ENCODE measurements at regions not wholly inside any gene's neighbourhood (a gene's known extent, or its start where the extent isn't known, plus 50 kb on each side); places are given as distances from the start of the nearest gene placed in this dataset.
A peak's percentile ranks its signal among the peaks of the same experiment; 100 is the strongest.

DNA sequence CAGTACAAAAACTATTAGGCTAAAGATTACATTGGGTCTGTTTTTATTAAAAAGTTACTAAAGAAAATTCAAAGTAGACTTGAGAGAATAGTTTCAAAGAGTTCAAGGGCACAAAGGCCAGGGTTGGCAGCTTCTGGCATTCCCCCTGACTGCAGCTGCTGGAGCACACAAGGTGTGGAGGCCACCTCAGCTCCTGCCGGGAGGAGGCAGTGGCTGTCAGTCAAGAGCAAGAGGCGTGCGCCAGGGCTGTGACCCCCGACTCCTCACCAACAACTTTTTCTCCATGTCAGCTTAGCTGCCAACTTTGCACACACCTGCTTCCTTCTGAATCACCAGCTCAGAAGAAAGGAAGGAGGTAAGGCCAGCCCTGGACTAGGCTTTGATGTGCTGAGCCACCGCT is 144.6 kb upstream of the PLXNA4 start:
- Histone ChIP-seq H3K9ac (ENCODE audit: low read length in 3 of 3) (no peak overlapping the region), H3K9me3 (ENCODE audit: control insufficient read depth in 2 of 3, insufficient read depth in 1 of 3, low read length in 3 of 3) (peaks cover 0 to 4% (median 0%) of the 10 kb centered on the region in 3 donors), H3K4me3 (ENCODE audit: low read length in 3 of 3) (no peak overlapping the region), H3K4me1 (ENCODE audit: control insufficient read depth in 2 of 3, insufficient read depth in 2 of 3, low read depth in 1 of 3, low read length in 3 of 3) (no peaks in the 10 kb centered on the region), H3K36me3 (ENCODE audit: control insufficient read depth in 2 of 3, insufficient read depth in 3 of 3, low read length in 3 of 3) (no peaks in the 10 kb centered on the region), H3K27ac (ENCODE audit: low read depth in 2 of 2, low read length in 2 of 2) (no peak overlapping the region), H3K27me3 (ENCODE audit: control insufficient read depth, insufficient read depth, low read length) (no peaks in the 10 kb centered on the region)
- intact Hi-C loops (cut with DNase I): no loop called here
- no peak for DNase-seq
- TF ChIP-seq, protein P1, sequence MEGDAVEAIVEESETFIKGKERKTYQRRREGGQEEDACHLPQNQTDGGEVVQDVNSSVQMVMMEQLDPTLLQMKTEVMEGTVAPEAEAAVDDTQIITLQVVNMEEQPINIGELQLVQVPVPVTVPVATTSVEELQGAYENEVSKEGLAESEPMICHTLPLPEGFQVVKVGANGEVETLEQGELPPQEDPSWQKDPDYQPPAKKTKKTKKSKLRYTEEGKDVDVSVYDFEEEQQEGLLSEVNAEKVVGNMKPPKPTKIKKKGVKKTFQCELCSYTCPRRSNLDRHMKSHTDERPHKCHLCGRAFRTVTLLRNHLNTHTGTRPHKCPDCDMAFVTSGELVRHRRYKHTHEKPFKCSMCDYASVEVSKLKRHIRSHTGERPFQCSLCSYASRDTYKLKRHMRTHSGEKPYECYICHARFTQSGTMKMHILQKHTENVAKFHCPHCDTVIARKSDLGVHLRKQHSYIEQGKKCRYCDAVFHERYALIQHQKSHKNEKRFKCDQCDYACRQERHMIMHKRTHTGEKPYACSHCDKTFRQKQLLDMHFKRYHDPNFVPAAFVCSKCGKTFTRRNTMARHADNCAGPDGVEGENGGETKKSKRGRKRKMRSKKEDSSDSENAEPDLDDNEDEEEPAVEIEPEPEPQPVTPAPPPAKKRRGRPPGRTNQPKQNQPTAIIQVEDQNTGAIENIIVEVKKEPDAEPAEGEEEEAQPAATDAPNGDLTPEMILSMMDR (IDR thresholded peaks at IDR 0.05; ENCODE audit: borderline replicate concordance, extremely low read depth, insufficient read depth): no peak
- no peak for FAIRE-seq

DNA sequence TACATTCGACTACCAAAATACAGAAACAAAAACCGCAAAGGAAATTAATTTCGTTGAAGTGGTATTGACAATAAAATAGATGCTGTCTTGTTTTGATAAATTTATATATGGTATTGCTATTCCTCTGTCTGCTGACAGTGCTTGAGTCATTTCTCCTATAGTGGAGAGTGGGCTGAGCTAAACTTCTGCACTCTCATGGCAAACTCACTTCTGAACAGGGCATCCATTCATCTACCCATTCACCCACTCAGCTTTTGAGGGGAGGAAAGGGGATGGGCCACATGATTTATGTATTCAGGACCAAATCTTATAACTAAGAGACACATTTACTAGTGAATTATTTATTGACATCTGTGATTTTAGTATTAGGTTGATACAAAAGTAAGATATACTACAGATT is 137.6 kb upstream of the PLXNA4 start:
- Histone ChIP-seq H3K4me1 (ENCODE audit: control insufficient read depth in 2 of 3, insufficient read depth in 2 of 3, low read depth in 1 of 3, low read length in 3 of 3) (no peaks in the 10 kb centered on the region), H3K9ac (ENCODE audit: low read length in 3 of 3) (no peak overlapping the region), H3K36me3 (ENCODE audit: control insufficient read depth in 2 of 3, insufficient read depth in 3 of 3, low read length in 3 of 3) (no peaks in the 10 kb centered on the region), H3K9me3 (ENCODE audit: control insufficient read depth in 2 of 3, insufficient read depth in 1 of 3, low read length in 3 of 3) (peaks cover 0 to 1% (median 0%) of the 10 kb centered on the region in 3 donors), H3K27ac (ENCODE audit: low read depth in 2 of 2, low read length in 2 of 2) (no peak overlapping the region), H3K27me3 (ENCODE audit: control insufficient read depth, insufficient read depth, low read length) (no peaks in the 10 kb centered on the region), H3K4me3 (ENCODE audit: low read length in 3 of 3) (no peak overlapping the region)
- FAIRE-seq (no peak), DNase-seq (no peak)
- intact Hi-C loops (cut with DNase I): no loop called here
- TF ChIP-seq, protein P1 (IDR thresholded peaks at IDR 0.05; ENCODE audit: borderline replicate concordance, extremely low read depth, insufficient read depth): no peak

DNA sequence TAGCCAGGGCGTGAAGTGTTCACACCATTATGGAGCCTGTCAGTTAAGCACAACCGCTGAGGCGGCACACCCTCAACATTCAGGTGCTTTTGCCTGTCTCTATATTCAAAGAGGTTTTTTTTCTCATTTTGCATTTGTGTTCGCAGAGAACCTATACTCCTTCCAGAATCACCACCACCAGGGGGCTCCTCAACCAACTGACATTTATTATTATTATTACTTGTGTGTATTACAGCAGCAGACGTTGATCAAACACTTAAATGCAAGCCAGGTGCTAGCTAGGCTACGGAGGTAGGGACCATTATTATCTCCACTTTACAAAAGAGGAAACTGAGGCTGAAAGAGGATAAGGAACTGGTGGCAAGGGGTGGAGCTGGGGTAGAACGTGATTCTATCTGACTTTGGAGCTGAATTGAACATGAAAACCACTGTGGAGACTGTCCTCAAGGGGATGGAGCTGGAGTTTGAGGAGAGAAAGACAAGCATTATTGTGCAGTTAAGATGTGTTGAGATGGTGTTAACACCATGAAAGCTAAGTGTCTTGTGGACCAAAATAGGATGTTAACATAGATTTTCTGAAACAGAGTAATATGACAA is 133.8 kb upstream of the PLXNA4 start:
- Histone ChIP-seq H3K27me3 (ENCODE audit: control insufficient read depth, insufficient read depth, low read length) (no peaks in the 10 kb centered on the region), H3K9ac (ENCODE audit: low read length in 3 of 3) (no peak overlapping the region), H3K9me3 (ENCODE audit: control insufficient read depth in 2 of 3, insufficient read depth in 1 of 3, low read length in 3 of 3) (no peaks in the 10 kb centered on the region), H3K27ac (ENCODE audit: low read depth in 2 of 2, low read length in 2 of 2) (no peak overlapping the region), H3K4me3 (ENCODE audit: low read length in 3 of 3) (no peak overlapping the region), H3K36me3 (ENCODE audit: control insufficient read depth in 2 of 3, insufficient read depth in 3 of 3, low read length in 3 of 3) (no peaks in the 10 kb centered on the region), H3K4me1 (ENCODE audit: control insufficient read depth in 2 of 3, insufficient read depth in 2 of 3, low read depth in 1 of 3, low read length in 3 of 3) (no peaks in the 10 kb centered on the region)
- DNase-seq: peak in 1 of 5 donors; percentile 26
- TF ChIP-seq, protein P1 (IDR thresholded peaks at IDR 0.05; ENCODE audit: borderline replicate concordance, extremely low read depth, insufficient read depth): peak; percentile 21
- FAIRE-seq: no peak
- intact Hi-C loops (cut with DNase I): no loop called here

DNA sequence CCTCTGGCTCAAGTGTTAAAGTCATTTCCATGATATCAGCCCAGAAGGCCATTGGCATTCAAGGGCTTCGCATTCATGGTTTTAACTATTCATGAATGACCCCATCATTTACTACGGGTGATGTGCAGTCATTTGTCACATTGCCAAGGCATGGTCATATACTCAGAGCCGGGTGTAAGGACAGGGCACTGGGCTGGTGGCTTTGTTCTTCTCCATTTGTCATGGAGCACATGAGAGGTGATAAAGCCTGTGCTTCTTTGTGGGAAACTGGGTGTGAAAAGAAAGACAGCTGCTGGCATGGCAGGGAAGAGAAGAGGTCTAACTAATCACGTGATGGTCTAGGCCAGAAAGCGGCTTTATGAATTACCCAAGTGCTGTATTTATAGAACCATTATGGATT is 132.2 kb upstream of the PLXNA4 start:
- no peak overlapping the region for H3K27ac ChIP-seq (ENCODE audit: low read depth in 2 of 2, low read length in 2 of 2)
- no peak for FAIRE-seq

More for the DNA sequence above, 132.2 kb upstream of the PLXNA4 start:
- TF ChIP-seq, protein P1 (IDR thresholded peaks at IDR 0.05; ENCODE audit: borderline replicate concordance, extremely low read depth, insufficient read depth): no peak
- Histone ChIP-seq H3K9me3 (ENCODE audit: control insufficient read depth in 2 of 3, insufficient read depth in 1 of 3, low read length in 3 of 3) (no peaks in the 10 kb centered on the region), H3K27me3 (ENCODE audit: control insufficient read depth, insufficient read depth, low read length) (no peaks in the 10 kb centered on the region), H3K4me3 (ENCODE audit: low read length in 3 of 3) (no peak overlapping the region), H3K4me1 (ENCODE audit: control insufficient read depth in 2 of 3, insufficient read depth in 2 of 3, low read depth in 1 of 3, low read length in 3 of 3) (no peaks in the 10 kb centered on the region), H3K36me3 (ENCODE audit: control insufficient read depth in 2 of 3, insufficient read depth in 3 of 3, low read length in 3 of 3) (no peaks in the 10 kb centered on the region), H3K9ac (ENCODE audit: low read length in 3 of 3) (no peak overlapping the region)
- no peak for DNase-seq
- intact Hi-C loops (cut with DNase I): no loop called here
